ENCODE measurements at regions not wholly inside any gene's neighbourhood (a gene's known extent, or its start where the extent isn't known, plus 50 kb on each side); places are given as distances from the start of the nearest gene placed in this dataset.

DNA sequence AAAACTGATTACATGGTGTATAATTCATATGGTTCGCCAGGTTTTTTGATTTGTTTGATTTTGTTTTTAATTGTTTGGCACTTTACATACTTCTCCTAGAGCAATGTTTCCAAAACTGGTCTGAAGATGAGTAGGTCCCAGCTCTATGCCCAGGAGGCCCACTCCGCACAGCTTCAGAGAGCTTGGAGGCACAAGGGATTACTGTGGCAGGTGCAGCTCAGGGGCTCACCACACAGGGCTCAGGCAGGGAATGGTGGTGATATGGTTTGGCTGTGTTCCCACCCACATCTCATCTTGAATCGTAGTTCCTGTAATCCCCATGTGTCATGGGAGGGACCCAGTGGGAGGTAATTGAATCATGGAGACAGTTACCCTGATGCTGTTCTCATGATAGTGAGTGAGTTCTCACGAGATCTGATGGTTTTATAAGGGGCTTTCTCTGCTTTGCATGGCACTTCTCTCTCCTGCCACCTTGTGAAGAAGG, 296.6 kb downstream of the MED10 start:
- TF ChIP-seq, protein P1, sequence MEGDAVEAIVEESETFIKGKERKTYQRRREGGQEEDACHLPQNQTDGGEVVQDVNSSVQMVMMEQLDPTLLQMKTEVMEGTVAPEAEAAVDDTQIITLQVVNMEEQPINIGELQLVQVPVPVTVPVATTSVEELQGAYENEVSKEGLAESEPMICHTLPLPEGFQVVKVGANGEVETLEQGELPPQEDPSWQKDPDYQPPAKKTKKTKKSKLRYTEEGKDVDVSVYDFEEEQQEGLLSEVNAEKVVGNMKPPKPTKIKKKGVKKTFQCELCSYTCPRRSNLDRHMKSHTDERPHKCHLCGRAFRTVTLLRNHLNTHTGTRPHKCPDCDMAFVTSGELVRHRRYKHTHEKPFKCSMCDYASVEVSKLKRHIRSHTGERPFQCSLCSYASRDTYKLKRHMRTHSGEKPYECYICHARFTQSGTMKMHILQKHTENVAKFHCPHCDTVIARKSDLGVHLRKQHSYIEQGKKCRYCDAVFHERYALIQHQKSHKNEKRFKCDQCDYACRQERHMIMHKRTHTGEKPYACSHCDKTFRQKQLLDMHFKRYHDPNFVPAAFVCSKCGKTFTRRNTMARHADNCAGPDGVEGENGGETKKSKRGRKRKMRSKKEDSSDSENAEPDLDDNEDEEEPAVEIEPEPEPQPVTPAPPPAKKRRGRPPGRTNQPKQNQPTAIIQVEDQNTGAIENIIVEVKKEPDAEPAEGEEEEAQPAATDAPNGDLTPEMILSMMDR (IDR thresholded peaks at IDR 0.05): no peak
- no peak for TF ChIP-seq POLR2AphosphoS5 (IDR thresholded peaks at IDR 0.05)
- no peak for TF ChIP-seq EP300 (IDR thresholded peaks at IDR 0.05)
- TF ChIP-seq POLR2A (IDR thresholded peaks at IDR 0.05): no peak
- ATAC-seq: no peak
- Histone ChIP-seq H3K4me1 (no peaks in the 10 kb centered on the region), H3K9me3 (no peaks in the 10 kb centered on the region), H3K27ac (no peak overlapping the region), H3K36me3 (no peaks in the 10 kb centered on the region), H3K27me3 (no peaks in the 10 kb centered on the region), H3K4me3 (no peak overlapping the region)
- 72 to 77% methylated on average over 3 to 4 of the region's 4 CpGs for WGBS, 2 donors (ENCODE audit: low coverage in 1 of 2)

DNA sequence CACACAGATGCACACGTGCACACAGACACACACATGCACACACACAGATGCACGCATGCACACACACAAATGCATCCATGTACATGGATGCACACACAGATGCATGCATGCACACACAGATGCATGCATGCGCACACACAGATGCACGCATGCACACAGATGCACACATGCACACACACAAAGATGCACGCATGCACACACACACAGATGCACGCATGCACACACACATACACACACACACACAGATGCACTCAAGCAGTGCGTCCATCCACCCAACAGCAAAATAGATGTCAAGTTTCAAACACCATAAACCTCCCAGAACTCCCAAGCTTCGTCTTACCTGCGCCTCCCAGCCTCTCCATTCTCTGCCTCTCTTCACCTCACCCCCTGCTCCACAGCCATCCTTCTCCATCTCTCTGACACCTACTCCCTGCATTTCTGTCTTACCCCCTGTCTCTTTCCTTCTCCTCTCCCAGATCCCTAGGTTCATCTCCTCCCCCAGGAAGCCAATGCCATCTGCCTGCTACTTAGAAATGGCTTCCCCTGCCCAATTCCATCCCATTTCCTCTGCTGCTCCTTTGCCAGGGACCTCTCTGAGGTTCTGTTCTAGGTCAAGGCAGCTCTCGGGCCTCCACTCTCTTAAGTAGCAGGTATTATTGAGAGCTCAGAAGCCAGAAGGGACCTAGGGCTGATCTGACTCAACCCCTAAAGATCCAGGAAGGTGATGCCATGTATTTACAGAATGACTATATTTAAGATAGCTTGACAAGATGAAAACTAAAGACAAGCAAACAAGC, 297.2 kb downstream of the MED10 start:
- Histone ChIP-seq H3K4me1 (no peaks in the 10 kb centered on the region), H3K27ac (no peak overlapping the region), H3K27me3 (no peaks in the 10 kb centered on the region), H3K4me3 (no peak overlapping the region), H3K9me3 (no peaks in the 10 kb centered on the region), H3K36me3 (no peaks in the 10 kb centered on the region)
- TF ChIP-seq POLR2AphosphoS5 (IDR thresholded peaks at IDR 0.05) (no peak), EP300 (IDR thresholded peaks at IDR 0.05) (no peak), POLR2A (IDR thresholded peaks at IDR 0.05) (no peak)
- TF ChIP-seq, protein P1 (IDR thresholded peaks at IDR 0.05): no peak
- 84 to 97% methylated on average over 4 to 9 of the region's 10 CpGs for WGBS, 2 donors (ENCODE audit: low coverage in 1 of 2)
- no peak for ATAC-seq

DNA sequence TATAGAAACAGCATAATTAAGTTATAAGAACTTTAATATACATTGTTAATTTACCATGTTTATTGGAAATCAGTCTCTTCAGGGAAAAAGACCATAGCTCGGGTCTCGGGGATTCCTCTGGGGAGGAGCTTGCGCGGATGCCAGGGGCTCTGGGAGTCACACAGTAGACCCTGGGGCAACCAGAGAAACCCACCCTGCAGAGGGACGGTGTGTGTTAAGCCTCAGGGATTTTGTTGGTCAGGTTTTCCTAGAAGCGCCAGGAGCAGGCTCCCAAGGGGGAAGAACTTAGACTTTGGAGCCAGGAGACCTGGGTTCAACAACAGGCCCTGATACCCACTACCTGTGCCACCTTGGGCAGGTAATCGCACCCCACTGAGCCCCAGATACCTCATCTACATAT, 297.9 kb downstream of the MED10 start:
- Histone ChIP-seq H3K27ac (no peak overlapping the region), H3K36me3 (no peaks in the 10 kb centered on the region), H3K4me1 (no peaks in the 10 kb centered on the region), H3K27me3 (peaks cover 3% of the 10 kb centered on the region), H3K4me3 (no peak overlapping the region), H3K9me3 (no peaks in the 10 kb centered on the region)
- WGBS, 2 donors (ENCODE audit: low coverage in 1 of 2): 85 to 93% methylated on average over 3 to 7 of the region's 7 CpGs
- TF ChIP-seq POLR2A (IDR thresholded peaks at IDR 0.05) (no peak), EP300 (IDR thresholded peaks at IDR 0.05) (no peak), POLR2AphosphoS5 (IDR thresholded peaks at IDR 0.05) (no peak)
- TF ChIP-seq, protein P1 (IDR thresholded peaks at IDR 0.05): no peak
- no peak for ATAC-seq

DNA sequence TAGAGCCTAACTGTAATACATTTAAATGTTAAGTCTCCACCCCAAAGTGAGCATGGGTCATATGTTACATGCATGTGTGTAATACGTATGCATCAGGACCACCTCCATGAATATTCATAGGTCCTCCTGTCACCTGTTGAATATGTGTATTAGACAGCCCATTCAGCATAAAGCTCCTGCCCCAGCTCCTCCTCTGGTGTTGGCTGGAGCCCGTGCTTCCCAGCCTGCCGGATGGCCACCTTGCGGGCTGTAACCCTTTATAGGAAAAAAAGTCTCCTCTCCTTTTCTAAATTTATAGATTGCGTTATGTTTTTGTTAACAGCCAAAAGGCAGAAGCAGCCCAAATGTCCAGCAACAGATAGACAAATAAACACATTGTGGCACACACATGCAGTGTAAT, 299.5 kb downstream of the MED10 start:
- no peaks in the 10 kb centered on the region for H3K9me3 ChIP-seq
- WGBS, 2 donors (ENCODE audit: low coverage in 1 of 2): 68 to 79% methylated on average over 3 to 5 of the region's 5 CpGs
- H3K36me3 ChIP-seq: no peaks in the 10 kb centered on the region
- no peak overlapping the region for H3K27ac ChIP-seq
- no peak overlapping the region for H3K4me3 ChIP-seq
- no peak for ATAC-seq
- peaks cover 4% of the 10 kb centered on the region for H3K27me3 ChIP-seq
- H3K4me1 ChIP-seq: no peaks in the 10 kb centered on the region
- TF ChIP-seq, protein P1 (IDR thresholded peaks at IDR 0.05): no peak
- TF ChIP-seq POLR2AphosphoS5 (IDR thresholded peaks at IDR 0.05) (no peak), EP300 (IDR thresholded peaks at IDR 0.05) (no peak), POLR2A (IDR thresholded peaks at IDR 0.05) (no peak)

Measured in gastroesophageal sphincter (tissue), 4 donors.